A549 (cell line): ENCODE measurements at regions not wholly inside any gene's neighbourhood (a gene's known extent, or its start where the extent isn't known, plus 50 kb on each side); places are given as distances from the start of the nearest gene placed in this dataset.

Source experiments
- ATAC-seq, 2 experiments: fragments of 200-7000 bp in 1 of 2; fragments of >200 bp in 1 of 2; cut with Nextera tagmentation in 1 of 2; cut with Tn5 transposase in 1 of 2; 3 replicates each; pipeline versions ENCODE4 v1.8.0 to v1.9.1; 2018 to 2020; ENCODE audit warnings: mild to moderate bottlenecking in 1 of 2, moderate library complexity in 1 of 2
- CTCF ChIA-PET: fragments of 300-600 bp; sonication (Branson Sonifier 250); formaldehyde crosslinking; extraction: SDS; loops from one replicate; lab custom pipeline; 2021; ENCODE audit warnings: antibody characterized with exemption, inconsistent platforms; lab: Yijun Ruan, JAX
- POLR2A ChIA-PET: fragments of 350-600 bp; formaldehyde crosslinking; extraction: SDS; loops from one replicate; lab custom pipeline; 2021; ENCODE audit warnings: antibody characterized with exemption, inconsistent platforms; lab: Yijun Ruan, JAX
- DNase-seq, 2 experiments: peaks; one replicate each; pipeline versions ENCODE4 v3.0.0 to v3.0.0-alpha.2; 2011 to 2016; ENCODE audit warnings: low read depth in 1 of 2, low spot score in 1 of 2
- FAIRE-seq: peaks from 2 replicates; lab custom pipeline; 2011; peaks lifted over from hg19 to GRCh38; lab: Jason Lieb, UNC
- H3K27ac ChIP-seq, 2 experiments: fragments of >200 bp; sonication (Bioruptor Twin); formaldehyde crosslinking; 3 replicates each; pipeline ENCODE4 v1.5.1; 2016 to 2017
- H3K4me1 ChIP-seq: fragments of >200 bp; sonication (Bioruptor Twin); formaldehyde crosslinking; 3 replicates; pipeline ENCODE4 v1.6.1; 2016
- H3K4me2 ChIP-seq: fragments of >200 bp; sonication (Bioruptor Twin); formaldehyde crosslinking; 3 replicates; pipeline ENCODE4 v1.6.1; 2016
- H3K4me3 ChIP-seq: fragments of >200 bp; sonication (Bioruptor Twin); formaldehyde crosslinking; 3 replicates; pipeline ENCODE4 v1.5.1; 2016
- H3K9me3 ChIP-seq: fragments of >200 bp; sonication (Bioruptor Twin); formaldehyde crosslinking; 3 replicates; pipeline ENCODE4 v1.6.1; 2016
- ATOH8 ChIP-seq: fragments of 250-450 bp; sonication (Bioruptor Pico); IDR thresholded peaks from 2 replicates; pipeline ENCODE4 v1.5.0; 2020; ENCODE audit warnings: low read depth, mild to moderate bottlenecking, moderate library complexity
- BHLHE40 ChIP-seq: IDR thresholded peaks from 2 replicates; pipeline ENCODE4 v1.6.1; 2012; ENCODE audit warnings: low read depth, low read length, inconsistent platforms
- CBX2 ChIP-seq: fragments of 200-600 bp; sonication (generic); IDR thresholded peaks from 2 replicates; pipeline ENCODE4 v1.6.1; 2016; ENCODE audit warnings: low read depth, mild to moderate bottlenecking, borderline replicate concordance
- CHD2 ChIP-seq: fragments of 150-350 bp; IDR thresholded peaks from 2 replicates; pipeline ENCODE4 v1.6.1; 2014; ENCODE audit warnings: low read length; ENCODE audit not compliant: partially characterized antibody
- CTCF ChIP-seq: fragments of >200 bp; sonication (Bioruptor Twin); formaldehyde crosslinking; IDR thresholded peaks from 3 replicates; pipeline ENCODE4 v1.5.1; 2016
- EHF ChIP-seq: fragments of 250-450 bp; sonication (Bioruptor Pico); IDR thresholded peaks from 2 replicates; pipeline ENCODE4 v1.5.0; 2020; ENCODE audit warnings: mild to moderate bottlenecking
- EHMT2 ChIP-seq: fragments of 200-600 bp; sonication (generic); IDR thresholded peaks from 2 replicates; pipeline ENCODE4 v1.6.1; 2016; ENCODE audit warnings: antibody characterized with exemption, low read depth, mild to moderate bottlenecking, moderate library complexity
- EP300 ChIP-seq, 2 experiments: fragments of >200 bp; sonication (Bioruptor Twin); formaldehyde crosslinking; IDR thresholded peaks; 2 replicates in 1 of 2; 3 replicates in 1 of 2; pipeline ENCODE4 v1.6.1; 2016 to 2017
- FOSL2 ChIP-seq, 2 experiments: fragments of 450-650 bp in 1 of 2; fragments of >200 bp in 1 of 2; sonication (Bioruptor Twin) in 1 of 2; formaldehyde crosslinking; IDR thresholded peaks; 2 replicates each; pipeline versions ENCODE4 v1.5.0 to v1.6.1; 2016 to 2020; ENCODE audit warnings: mild to moderate bottlenecking in 1 of 2, moderate library complexity in 1 of 2
- GATA3 ChIP-seq: IDR thresholded peaks from 2 replicates; pipeline ENCODE4 v1.6.1; 2012; ENCODE audit warnings: borderline replicate concordance
- HES2 ChIP-seq: fragments of >200 bp; sonication (Bioruptor Twin); formaldehyde crosslinking; IDR thresholded peaks from 2 replicates; pipeline ENCODE4 v1.6.1; 2016
- HEYL ChIP-seq: fragments of 250-450 bp; sonication (Bioruptor Pico); IDR thresholded peaks from 2 replicates; pipeline ENCODE4 v1.8.0; 2021; ENCODE audit warnings: mild to moderate bottlenecking, moderate library complexity
- HOXA7 ChIP-seq: fragments of 250-450 bp; sonication (Bioruptor Pico); IDR thresholded peaks from 2 replicates; pipeline ENCODE4 v1.5.0; 2020; ENCODE audit warnings: mild to moderate bottlenecking, moderate library complexity
- HOXB13 ChIP-seq: fragments of 250-450 bp; sonication (Bioruptor Pico); IDR thresholded peaks from 2 replicates; pipeline ENCODE4 v1.5.0; 2020; ENCODE audit warnings: low read depth, mild to moderate bottlenecking, moderate library complexity
- JUNB ChIP-seq: fragments of >200 bp; sonication (Bioruptor Twin); formaldehyde crosslinking; IDR thresholded peaks from 2 replicates; pipeline ENCODE4 v1.6.1; 2016
- KDM5A ChIP-seq: fragments of 200-600 bp; sonication (generic); IDR thresholded peaks from 2 replicates; pipeline ENCODE4 v1.6.1; 2016; ENCODE audit warnings: antibody characterized with exemption, mild to moderate bottlenecking
- MAX ChIP-seq: IDR thresholded peaks from 2 replicates; pipeline ENCODE4 v1.6.1; 2012
- MYC ChIP-seq: IDR thresholded peaks from 2 replicates; pipeline ENCODE4 v1.6.1; 2012; ENCODE audit warnings: mild to moderate bottlenecking, inconsistent platforms, low read length, improper control_type of control experiment, borderline replicate concordance
- NR3C1 ChIP-seq: fragments of >200 bp; sonication (Bioruptor Twin); formaldehyde crosslinking; IDR thresholded peaks from 3 replicates; pipeline ENCODE4 v1.6.1; 2017
- PHF8 ChIP-seq: fragments of 200-600 bp; sonication (generic); IDR thresholded peaks from 2 replicates; pipeline ENCODE4 v1.6.1; 2016; ENCODE audit warnings: low read depth, mild to moderate bottlenecking, antibody characterized with exemption, moderate library complexity, borderline replicate concordance
- POLR2A ChIP-seq: IDR thresholded peaks from 2 replicates; pipeline ENCODE4 v1.6.1; 2012; ENCODE audit warnings: mild to moderate bottlenecking, low read length
- POLR2AphosphoS2 ChIP-seq: conservative IDR thresholded peaks from 2 replicates; pipeline ENCODE4 v1.6.1; 2012; ENCODE audit warnings: low read length, improper control_type of control experiment, inconsistent platforms
- RAD21 ChIP-seq, 2 experiments: fragments of >200 bp in 1 of 2; sonication (Bioruptor Twin) in 1 of 2; formaldehyde crosslinking in 1 of 2; IDR thresholded peaks in 1 of 2; conservative IDR thresholded peaks in 1 of 2; 2 replicates in 1 of 2; 3 replicates in 1 of 2; pipeline ENCODE4 v1.6.1; 2012 to 2018; ENCODE audit warnings: inconsistent platforms in 1 of 2
- RCOR1 ChIP-seq: fragments of 150-350 bp; IDR thresholded peaks from 2 replicates; pipeline ENCODE4 v1.6.1; 2014; ENCODE audit warnings: antibody characterized with exemption, low read length, low read depth
- REST ChIP-seq: fragments of 200-600 bp; sonication (generic); IDR thresholded peaks from 2 replicates; pipeline ENCODE4 v1.6.1; 2016; ENCODE audit warnings: antibody characterized with exemption, mild to moderate bottlenecking, moderate library complexity
- SREBF2 ChIP-seq: fragments of 450-650 bp; IDR thresholded peaks from 2 replicates; pipeline ENCODE4 v1.6.1; 2014; ENCODE audit warnings: mild to moderate bottlenecking, moderate library complexity
- TP53 ChIP-seq: fragments of 250-450 bp; sonication (Bioruptor Pico); IDR thresholded peaks from 2 replicates; pipeline ENCODE4 v1.5.0; 2021; ENCODE audit warnings: mild to moderate bottlenecking, moderate library complexity
- USF2 ChIP-seq: fragments of 450-650 bp; IDR thresholded peaks from 2 replicates; pipeline ENCODE4 v1.6.1; 2014; ENCODE audit warnings: antibody characterized with exemption
- ZNF302 ChIP-seq: fragments of 250-450 bp; sonication (Bioruptor Pico); IDR thresholded peaks from 2 replicates; pipeline ENCODE4 v1.9.0; 2021; ENCODE audit warnings: inconsistent platforms, mild to moderate bottlenecking, moderate library complexity
- ZSCAN20 ChIP-seq: fragments of 250-450 bp; sonication (Bioruptor Pico); IDR thresholded peaks from 2 replicates; pipeline ENCODE4 v1.8.0; 2022; ENCODE audit warnings: mild to moderate bottlenecking, moderate library complexity
- WGBS: methylation state at CpG from one replicate; pipeline ENCODE4 v1.1.6; 2017; ENCODE audit errors: missing lambda C conversion rate; 5-methylcytosine and 5-hydroxymethylcytosine counted together

- FAIRE-seq (no peak), ATAC-seq (peak; percentile 54 to 62; a peak in 5 of 6 replicates), DNase-seq (no peak)
- Histone ChIP-seq H3K4me3 (no peak overlapping the region; the same call in 2 of the 3 replicates), H3K27ac (peak overlapping the region; percentile 41 to 52; a peak in 3 of 6 replicates), H3K4me2 (peak overlapping the region; percentile 46)
- CTCF ChIA-PET = interaction anchor here (0.6 to 1.0 kb wide), 4 partner anchors 11 to 848 kb away, joined by 3 to 4 read pairs (median 3); no protein-coding TSS in a partner anchor
- no peak for TF ChIP-seq GATA3
- TF ChIP-seq RCOR1 = no peak
- no peak for TF ChIP-seq BHLHE40
- no peak for TF ChIP-seq MYC
- no peak for TF ChIP-seq HOXB13 (CRISPR knock-in tag)
- TF ChIP-seq HOXA7 = no peak
- TF ChIP-seq SREBF2 = no peak
- TF ChIP-seq ATOH8 (CRISPR knock-in tag) = no peak
- no peak for TF ChIP-seq KDM5A
- TF ChIP-seq HEYL (CRISPR knock-in tag) = no peak
- TF ChIP-seq PHF8 = no peak
- no peak for TF ChIP-seq MAX
- TF ChIP-seq ZNF302 (CRISPR knock-in tag) = no peak
- no peak for TF ChIP-seq CTCF
- TF ChIP-seq POLR2AphosphoS2 = no peak
- no peak for TF ChIP-seq CBX2
- TF ChIP-seq FOSL2 (IDR thresholded peaks at IDR 0.05) = no peak
- TF ChIP-seq FOSL2 (CRISPR knock-in tag; IDR thresholded peaks at IDR 0.05) = no peak
- TF ChIP-seq EHMT2 = no peak
- no peak for TF ChIP-seq ZSCAN20 (CRISPR knock-in tag)
- TF ChIP-seq USF2 = no peak
- TF ChIP-seq, all 56 proteins: peak for 0
- no peaks in the 10 kb centered on the region for H3K9me3 ChIP-seq
- POLR2A ChIA-PET = no interaction called here
- 53% methylated on average over 10 of the region's 10 CpGs for WGBS
- peaks cover 15% of the 10 kb centered on the region; the same call in 2 of the 3 replicates for H3K4me1 ChIP-seq
Observed at GRCh38 chr2:206212673-206213513, 53.2 kb downstream of the EEF1B2 start.

- Histone ChIP-seq H3K27ac (peak overlapping the region; percentile 35 to 41; a peak in 2 of 6 replicates), H3K4me2 (peak overlapping the region; percentile 46), H3K9me3 (no peaks in the 10 kb centered on the region), H3K4me1 (peaks cover 15% of the 10 kb centered on the region; the same call in 2 of the 3 replicates), H3K4me3 (no peak overlapping the region)
- peak; percentile 11 to 36; a peak in 3 of 6 replicates for ATAC-seq
- DNase-seq = no peak
- FAIRE-seq = no peak
- ChIA-PET CTCF (interaction anchor here (0.6 kb wide), 1 partner anchor 37 kb away, joined by 3 read pairs; no protein-coding TSS in a partner anchor), POLR2A (no interaction called here)
- 29% methylated on average over 4 of the region's 4 CpGs for WGBS
- TF ChIP-seq EHF (CRISPR knock-in tag) (no peak), CHD2 (no peak), HES2 (no peak), REST (no peak), SREBF2 (no peak), RAD21 (conservative IDR thresholded peaks at IDR 0.05 in 1 of 2, IDR thresholded peaks at IDR 0.05 in 1 of 2) (no peak), HOXA7 (no peak), POLR2AphosphoS2 (no peak), ZSCAN20 (CRISPR knock-in tag) (no peak), TP53 (CRISPR knock-in tag) (no peak), NR3C1 (no peak), ZNF302 (CRISPR knock-in tag) (no peak), EP300 (IDR thresholded peaks at IDR 0.05) (no peak), FOSL2 (IDR thresholded peaks at IDR 0.05) (no peak), FOSL2 (CRISPR knock-in tag; IDR thresholded peaks at IDR 0.05) (no peak), JUNB (no peak), EHMT2 (no peak), POLR2A (no peak)
Observed at GRCh38 chr2:206213514-206213845, 53.8 kb downstream of the EEF1B2 start.
